HT1080 (cell line): ENCODE measurements at regions not wholly inside any gene's neighbourhood (a gene's known extent, or its start where the extent isn't known, plus 50 kb on each side); places are given as distances from the start of the nearest gene placed in this dataset.

ENCODE experiments used
- DNase-seq: peaks from one replicate; pipeline ENCODE4 v3.0.0-alpha.2; 2015; ENCODE audit warnings: low read depth

DNA sequence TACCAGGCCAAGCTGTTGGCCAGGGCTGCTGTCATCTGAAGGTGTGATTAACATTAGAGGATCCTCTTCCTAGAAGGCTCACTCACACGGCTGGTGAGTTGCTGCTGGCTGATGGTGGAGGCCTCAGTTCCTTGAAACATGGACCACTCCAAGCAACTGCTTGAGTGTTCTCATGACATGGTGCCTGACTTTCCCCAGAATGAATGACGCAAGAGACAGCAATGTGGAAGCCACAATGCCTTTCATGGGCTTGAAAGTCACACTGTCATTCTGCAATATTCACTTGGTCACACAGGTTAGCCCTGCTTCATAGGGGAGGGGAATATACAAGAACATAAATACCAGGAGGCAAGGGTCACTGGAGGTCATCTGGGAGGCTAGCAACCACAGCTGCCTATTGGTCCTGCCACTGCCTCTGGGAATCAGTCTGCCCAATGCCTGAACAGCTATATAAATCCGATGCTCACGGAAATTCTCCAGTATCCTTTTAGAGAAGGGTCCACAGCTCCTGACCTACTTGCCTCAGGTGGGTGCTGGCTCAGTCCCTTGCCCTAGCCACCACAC lies 97.1 kb upstream of the MAML3 start:
- no peak for DNase-seq

DNA sequence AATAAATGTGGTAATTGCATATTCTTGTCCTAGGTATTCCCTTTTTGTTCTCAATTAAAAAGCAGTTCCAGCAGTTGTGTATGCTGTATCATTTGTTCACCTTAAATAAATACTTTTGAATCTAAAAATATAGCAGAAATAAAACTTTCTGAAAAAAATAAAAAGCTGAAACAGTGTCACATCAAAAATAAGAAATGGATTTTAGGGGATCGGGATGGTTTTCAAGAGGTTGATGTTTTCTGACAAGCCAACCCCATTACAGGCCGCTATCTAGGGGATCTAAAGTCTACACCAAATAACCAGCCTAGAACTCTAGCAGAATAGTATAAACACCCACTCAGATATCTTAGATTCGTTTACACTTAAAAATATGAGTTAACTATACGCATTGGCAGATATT lies 95.4 kb upstream of the MAML3 start:
- no peak for DNase-seq

DNA sequence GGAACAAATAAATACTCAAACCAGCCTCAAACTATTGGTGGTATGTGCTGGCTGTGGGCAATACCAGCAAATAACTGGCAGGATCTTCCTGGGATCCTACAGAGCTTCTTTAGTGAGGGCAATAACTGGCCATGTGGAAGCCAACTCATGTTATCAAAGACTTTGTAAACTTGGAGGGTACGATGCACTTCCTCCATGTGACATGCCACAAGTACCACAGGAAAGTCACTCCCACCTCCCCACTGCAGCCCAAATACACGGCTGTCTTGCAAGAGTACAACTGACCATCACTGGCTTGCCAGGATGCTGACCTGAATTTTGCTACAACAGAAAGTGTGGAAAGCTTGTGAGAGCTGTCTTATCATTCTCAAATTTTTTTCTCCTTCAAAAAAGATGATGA lies 93.3 kb upstream of the MAML3 start:
- DNase-seq = no peak

DNA sequence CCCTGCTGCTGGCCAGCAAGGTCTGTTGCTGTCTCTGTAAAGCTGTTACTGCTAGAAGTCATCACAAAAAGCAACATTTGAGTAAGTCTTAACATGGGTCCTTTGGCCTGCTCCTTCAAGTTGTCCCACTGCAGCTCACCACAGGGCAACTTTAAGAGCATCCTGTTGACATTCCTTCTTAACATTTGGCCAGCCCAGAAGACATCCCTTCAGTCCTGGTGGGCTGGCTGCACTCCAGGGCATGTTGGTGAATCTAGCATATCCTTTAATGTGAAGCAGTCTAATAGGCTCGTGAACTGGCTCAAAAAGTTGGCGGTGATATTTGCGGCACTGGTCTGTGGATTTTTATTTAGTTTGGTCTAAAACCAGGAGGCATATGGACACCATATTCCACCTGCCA lies 92.2 kb upstream of the MAML3 start:
- DNase-seq = no peak

DNA sequence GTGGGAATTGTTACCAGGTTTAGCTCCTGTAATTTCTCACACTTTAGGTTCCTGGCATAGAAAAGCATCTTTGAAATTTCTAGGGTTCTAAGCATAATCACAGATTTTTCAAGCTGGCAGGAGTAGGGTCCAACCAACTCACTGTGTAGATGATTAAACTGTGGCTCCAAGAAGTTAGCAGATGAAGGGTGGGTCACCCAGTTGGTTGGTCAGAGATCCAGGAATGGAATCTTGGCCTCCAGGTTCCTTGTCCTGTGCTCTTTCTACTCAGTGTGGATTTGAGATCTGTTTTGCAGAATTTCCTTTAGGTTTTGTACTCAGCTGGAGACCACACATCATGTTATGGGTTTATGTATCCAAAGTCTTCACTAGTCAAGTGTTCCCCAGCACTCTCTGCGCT lies 90.3 kb upstream of the MAML3 start:
- no peak for DNase-seq

DNA sequence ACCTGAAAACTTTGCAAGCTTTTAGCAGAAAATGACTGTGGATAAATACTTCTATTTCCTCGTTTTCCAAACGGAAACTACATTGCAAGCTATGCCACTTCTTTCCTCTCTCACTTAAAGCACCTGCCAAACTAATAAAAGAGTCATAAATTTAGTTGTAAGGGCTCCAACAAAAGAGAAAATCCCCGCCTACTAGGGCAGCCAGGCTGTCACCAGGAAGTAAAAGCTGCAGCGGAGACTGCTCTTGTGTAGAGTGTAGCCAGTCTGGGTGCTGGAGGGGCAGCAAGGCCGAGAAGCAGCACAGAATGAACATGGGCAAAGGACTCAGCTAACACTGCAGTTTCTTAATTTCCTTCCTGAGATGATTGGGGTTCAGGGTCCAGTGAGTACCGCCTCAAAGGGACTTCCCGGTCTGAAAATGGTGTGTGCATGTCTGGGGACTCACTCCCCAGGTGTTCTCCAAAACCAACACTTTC lies 89.3 kb upstream of the MAML3 start:
- no peak for DNase-seq

DNA sequence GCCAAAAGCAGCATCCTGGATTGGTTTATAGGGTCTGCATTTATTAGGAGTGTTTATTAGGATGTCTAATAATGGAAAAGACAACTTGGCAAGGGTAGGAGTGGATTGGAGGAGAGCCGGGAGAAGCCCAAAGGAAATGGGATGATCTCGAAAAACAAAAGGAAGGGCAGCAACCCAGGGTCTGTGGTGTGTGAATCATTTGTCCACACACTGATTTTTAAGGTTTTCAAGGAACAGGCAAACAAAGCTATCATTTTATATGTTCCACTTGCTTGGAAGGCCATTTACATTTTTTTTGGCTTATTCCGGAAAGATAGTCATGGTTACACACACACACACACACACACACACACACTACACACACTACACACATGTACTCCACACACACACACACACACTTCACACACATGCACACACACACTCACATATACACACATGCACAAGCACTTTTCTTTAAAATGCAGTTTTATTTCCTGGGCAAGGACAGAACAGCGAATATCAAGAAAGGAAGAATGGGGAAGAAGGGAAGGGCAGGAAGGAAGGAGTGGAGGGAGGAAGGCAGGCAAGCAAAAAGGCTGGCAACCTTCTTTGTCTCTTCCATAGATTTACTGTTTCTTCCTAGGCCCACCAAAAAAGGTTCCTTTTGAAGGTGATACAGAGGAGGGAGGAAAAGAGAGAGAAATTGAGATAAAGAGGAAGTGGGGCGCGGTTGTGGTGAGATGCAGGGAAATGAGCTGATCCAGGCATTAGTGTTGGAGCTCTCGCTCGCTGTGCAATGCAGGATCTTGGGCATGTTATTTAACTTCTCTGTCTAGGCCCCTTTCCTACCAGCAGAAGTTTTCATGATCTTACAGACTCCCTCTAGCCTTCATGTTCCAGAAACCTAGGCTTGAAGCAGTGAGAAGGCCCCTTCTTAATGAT lies 88.6 kb upstream of the MAML3 start:
- peak; percentile 76 for DNase-seq

DNA sequence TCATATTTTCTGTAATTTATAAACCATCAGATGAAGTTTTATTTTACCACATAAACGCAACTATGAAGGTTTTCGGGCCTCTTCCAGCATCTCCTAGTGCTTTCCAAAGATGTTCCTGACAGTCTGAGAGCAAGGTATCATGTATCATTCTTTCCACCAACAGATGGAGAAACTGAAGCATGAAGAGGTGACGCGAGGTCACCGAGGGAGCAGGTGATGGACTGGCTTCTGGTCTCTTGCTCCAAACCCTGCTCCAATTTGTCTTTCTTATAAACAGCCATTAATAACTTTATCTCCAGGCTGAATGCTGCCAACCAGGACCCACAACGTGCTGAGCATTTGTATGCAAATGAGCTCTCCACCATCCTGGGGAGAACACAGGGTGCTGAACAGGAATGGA lies 86.3 kb upstream of the MAML3 start:
- DNase-seq = no peak

DNA sequence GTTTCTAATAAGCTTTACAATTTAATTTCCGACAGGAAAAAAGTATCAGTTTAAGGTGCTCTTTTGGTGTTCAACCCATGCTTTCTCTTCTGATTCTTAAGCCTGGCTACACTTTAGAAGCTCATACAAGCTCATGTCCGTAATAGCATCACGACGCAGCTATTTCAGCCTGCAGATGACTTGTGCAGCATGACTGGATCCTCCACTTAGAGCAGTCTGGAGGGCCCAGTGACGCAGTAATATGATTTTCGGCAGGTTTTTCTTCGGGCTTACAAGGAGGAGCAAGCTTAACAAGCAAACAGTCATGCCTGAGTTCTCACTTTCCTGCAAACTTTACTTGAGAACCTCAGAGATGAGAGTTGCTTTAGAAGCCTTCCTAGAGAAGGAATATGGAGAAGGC lies 85.3 kb upstream of the MAML3 start:
- no peak for DNase-seq

DNA sequence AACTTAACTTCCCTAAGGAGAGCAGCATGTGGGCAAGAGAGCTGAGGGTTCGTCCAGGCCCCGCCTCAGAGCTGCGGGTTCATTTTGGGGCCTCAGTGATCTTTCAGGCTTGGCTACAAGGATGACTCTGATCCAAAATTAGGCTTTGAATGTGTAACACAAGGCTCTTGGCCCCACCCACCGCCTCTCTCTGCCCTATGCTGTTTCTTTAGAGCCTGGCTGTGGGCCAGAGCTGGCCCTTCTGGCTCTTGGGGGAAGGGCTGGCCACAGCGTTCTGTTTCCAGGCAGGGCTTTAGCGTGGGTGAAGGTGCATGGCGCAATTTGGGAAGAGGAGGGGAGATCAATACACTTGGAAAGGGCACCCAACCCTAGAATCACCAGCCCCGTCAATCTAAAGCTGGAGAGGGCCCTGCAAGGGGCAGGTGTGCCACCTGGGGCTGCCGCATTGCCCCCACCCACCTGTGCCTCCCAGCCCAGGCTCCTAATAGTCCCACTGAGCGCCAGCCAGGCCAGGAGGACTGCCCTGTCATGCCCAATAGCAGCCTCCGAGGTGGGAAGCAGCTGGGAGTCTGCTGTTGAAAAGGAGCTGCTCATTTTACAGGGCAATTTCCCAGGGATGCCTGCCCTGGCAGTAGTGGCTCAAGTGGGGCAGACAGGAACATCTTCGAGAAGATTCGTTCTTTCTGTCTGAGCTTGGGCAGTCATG lies 84.5 kb upstream of the MAML3 start:
- no peak for DNase-seq

DNA sequence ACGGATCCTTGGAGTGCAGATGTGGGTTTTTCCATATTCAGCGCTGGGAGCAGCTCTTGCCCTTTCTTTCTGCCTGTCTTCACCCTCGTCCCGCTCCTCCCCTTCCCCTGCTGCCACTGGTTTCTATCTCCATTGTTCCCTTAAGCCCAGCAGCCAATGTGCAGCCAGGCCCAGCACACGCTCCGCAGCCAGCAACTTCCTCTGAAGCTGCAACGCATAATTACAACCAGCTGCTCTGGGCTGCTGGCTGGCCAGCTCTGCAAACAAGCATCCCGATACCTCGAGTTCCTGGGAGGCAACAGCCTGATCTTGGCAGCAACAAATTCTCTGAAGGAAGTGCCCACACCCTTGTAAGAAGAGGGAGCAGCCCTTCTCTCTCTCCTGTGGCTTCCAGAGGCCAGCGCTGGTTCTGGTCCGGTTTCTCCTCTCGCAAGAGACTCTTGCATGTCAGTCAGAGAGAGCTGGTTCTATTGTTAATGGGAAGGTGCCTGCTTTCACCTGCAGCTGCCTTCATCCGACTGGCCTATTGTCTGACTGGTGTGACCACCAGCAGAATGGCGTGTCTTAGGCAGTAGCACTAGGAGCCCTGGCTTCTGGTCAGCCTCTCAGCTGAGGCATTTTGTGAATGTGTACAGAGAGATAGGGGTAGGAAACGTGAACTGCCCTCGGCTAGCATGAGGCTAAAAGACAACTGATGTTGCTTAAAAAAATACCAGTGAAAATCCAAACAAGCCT lies 83.8 kb upstream of the MAML3 start:
- DNase-seq = no peak

DNA sequence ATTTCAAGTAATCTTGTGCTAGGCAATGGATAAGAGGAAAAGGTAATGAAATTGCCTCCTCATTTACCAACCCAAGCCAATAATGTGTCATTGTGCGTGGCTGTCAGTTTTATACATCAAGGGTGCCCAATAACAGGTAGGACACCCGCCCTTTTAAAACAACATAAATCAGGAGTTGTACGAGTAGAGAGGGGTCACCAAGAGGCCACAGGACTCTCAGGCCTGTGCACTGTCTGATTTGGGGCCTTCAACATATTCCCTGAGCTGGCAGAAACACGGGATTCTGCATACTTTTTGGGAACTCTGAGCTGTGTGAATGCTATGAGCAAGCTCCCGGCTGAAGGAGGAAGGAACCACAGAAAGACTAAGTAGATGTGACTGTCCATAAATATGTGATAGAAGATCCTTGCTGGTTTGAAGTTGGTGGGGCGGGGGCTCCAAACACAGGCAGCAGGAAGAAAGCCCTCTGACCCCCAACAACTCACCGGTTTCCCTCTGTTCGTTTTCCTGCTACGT lies 82.7 kb upstream of the MAML3 start:
- no peak for DNase-seq

DNA sequence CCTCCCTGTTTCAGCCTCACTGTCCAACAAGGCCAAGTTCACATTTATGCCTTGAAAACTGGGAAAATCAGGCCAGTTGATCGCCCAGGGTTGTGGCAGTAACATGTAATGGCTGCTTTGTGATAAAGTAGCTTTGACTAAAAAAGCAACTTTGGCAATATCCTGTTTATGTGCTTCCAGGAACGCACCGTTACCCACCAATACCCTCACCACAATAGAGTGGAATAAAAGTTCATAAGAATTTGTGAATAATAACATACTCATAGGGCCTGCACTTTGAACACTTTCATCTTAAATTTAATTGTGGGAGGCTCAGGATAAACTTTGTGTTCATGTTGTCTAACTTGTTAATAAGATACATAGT lies 80.7 kb upstream of the MAML3 start:
- DNase-seq = no peak

DNA sequence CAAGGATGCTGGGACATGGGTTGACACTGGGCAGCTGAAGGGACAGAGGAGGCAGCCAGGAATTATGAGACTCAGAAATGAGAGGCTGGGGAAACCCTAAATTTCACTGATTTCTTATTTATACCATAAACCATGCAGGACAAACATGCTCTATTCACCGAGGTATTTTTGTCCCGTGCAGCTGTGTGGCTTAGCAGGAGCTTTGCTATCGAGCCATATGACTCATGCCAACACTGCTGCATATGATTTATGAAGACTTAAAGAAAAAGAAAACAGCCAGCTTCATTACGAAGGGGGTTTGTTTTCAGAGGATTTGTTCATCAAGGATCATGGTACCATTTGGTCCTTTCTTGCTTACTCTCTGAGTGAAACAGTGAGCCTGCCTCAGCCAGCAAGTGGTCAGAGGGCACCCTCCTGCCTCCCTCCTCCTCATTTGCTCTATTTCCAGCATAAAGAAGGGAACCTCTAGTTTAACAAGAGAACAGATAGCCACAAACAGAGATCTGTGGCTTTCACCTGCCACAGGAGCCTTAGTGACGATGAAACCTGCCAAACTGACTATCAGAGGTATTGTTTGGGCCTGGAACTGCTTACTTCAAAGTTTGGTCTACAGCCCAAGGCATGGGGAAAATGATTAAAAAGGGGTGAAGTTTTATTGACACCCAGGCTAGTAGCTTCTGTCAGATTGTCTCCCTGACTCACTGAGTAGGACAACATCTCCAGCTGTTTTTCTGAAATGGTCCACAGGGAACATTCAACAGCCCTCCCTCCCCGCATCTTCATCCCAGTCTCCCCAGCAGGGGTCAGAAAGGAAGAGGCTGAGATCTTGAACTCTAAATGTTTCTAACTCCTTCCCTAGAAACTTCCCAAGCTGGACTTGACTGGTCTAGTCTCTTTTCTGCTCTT lies 80.1 kb upstream of the MAML3 start:
- DNase-seq = peak; percentile 71

DNA sequence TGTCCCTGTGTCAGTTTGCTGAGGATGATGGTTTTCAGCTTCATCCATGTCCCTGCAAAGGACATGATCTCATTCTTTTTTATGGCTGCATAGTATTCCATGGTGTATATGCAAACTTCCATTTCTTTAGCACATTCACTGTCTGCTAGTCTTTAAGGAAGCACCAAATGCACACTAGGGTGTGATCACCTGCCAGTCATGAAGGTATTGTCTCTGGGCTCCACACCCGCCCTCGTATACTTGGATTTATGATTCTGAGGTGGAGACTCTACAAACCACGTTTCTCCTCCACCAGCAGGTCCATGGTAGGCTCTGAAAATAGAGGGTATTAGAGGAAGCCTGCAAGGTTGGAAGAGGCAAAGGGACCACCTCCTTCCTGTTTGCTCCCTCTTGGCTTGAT lies 75.9 kb upstream of the MAML3 start:
- DNase-seq = no peak

DNA sequence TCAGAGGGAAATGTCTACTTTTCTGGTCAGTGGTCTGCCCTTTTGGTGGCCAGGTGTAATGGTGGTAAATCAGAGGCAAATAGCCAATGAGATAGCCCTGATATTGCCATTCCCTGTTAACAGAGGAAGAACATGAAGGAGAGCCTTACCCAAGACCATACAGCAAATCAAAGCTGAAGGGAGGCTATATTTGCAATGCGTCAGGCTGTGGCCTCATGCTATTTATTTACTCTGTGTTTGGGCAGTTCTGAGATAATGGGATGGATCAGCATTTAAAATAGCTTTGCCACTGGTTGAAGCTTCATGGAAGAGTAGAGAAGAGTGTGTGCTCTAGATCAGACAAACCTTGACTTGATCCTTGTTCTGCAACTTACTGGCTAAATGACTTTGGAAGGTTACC lies 73.3 kb upstream of the MAML3 start:
- DNase-seq = no peak

DNA sequence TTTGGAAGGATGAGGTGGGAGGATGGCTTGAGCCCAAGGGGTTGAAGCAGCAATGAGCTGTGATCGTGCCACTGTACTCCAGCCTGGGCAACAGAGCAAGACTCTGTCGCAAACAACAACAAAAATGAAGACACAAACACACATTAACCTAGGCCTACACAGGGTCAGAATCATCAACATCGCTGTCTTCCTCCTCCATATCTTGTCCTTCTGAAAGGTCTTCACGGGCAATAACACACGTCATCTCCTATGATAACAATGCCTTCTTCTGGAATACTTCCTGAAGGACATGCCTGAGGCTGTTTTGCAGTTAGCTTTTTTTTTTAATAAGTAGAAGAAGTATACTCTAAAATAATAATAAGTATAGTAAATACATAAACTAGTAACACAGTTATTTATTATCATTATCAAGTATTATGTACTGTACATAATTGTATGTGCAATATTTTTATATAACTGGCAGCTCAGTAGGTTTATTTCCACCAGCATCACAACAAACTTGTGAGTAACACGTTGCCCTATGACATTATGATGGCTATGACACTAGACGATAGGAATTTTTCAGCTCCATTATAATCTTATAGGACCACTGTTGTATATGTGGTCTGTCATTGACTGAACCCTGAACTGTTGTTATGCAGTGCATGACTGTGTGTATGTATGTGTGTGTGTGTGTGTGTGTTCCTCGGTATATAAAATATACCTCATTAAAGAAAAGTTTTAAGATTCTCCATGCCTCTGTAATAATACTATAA lies 69.2 kb upstream of the MAML3 start:
- peak; percentile 50 for DNase-seq

DNA sequence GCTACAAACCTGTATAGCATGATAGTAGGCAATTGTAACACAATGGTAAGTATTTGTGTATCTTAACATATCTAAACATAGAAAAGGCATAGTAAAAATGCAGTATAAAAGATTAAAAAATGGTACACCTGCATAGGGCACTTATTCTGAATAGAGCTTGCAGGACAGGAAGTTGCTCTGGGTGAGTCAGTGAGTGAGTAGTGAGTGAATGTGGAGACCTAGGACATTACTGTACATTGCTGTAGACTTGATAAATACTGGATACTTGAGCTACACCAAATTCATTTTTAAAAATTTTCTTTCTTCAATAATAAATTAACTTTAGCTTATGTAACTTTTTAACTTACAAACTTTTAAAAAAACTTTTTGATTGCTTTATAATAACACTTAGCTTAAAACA lies 68.2 kb upstream of the MAML3 start:
- peak; percentile 80 for DNase-seq

DNA sequence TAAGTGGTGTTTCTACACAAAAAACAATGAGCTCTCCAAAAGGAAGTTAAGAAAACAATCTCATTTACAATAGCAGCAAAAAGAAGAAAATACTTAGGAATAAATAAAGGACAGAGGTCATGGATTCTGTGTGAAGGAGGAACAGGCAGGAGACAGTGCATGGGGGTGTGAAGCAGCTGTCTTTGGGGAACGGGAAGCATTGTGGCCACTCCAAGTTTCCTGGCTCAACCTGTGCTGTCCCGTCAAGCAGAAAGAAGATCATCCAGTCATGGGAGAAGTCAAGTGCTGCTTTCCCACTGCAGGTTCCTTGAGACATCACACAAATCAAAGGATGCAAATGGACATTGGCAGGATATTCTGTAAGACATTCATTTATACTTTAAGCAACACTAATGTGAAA lies 66.1 kb upstream of the MAML3 start:
- DNase-seq = no peak

DNA sequence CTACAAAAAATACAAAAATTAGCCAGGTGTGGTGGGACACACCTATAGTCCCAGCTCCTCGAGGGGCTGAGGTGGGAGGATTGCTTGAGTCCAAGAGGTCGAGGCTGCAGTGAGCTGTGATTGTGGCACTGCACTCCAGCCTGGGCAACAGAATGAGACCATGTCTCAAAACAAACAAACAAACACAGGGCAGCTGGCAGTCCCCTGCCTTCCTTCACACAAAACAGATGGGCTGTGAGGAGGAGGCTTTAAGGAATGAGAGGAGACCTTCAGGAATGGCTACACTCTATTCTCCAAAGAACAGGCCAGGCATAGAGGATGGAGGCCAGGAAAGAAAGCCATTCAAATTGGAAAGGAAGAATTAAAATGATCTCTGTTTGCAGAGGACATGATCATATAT lies 65.6 kb upstream of the MAML3 start:
- no peak for DNase-seq
